Cardiac fibroblast (primary cell): ENCODE measurements at regions not wholly inside any gene's neighbourhood (a gene's known extent, or its start where the extent isn't known, plus 50 kb on each side); places are given as distances from the start of the nearest gene placed in this dataset.

ENCODE experiments used
- DNase-seq, 2 donors: peaks; one replicate each; pipeline versions ENCODE4 v3.0.0 to v3.0.0-alpha.2; 2010; ENCODE audit warnings: low read depth in 2 of 2
- H3K4me3 ChIP-seq, 2 donors: replicated peaks in 1 of 2; 1 replicate in 1 of 2; 2 replicates in 1 of 2; pipeline ENCODE4 v1.5.1; 2011; ENCODE audit warnings: low read depth in 2 of 2, low read length in 2 of 2, mild to moderate bottlenecking in 2 of 2, moderate library complexity in 1 of 2
- TF ChIP-seq, protein P1 (sequence below): IDR thresholded peaks from one replicate; pipeline ENCODE4 v1.5.1; 2011; ENCODE audit warnings: low read depth, mild to moderate bottlenecking, low read length, inconsistent platforms

DNA sequence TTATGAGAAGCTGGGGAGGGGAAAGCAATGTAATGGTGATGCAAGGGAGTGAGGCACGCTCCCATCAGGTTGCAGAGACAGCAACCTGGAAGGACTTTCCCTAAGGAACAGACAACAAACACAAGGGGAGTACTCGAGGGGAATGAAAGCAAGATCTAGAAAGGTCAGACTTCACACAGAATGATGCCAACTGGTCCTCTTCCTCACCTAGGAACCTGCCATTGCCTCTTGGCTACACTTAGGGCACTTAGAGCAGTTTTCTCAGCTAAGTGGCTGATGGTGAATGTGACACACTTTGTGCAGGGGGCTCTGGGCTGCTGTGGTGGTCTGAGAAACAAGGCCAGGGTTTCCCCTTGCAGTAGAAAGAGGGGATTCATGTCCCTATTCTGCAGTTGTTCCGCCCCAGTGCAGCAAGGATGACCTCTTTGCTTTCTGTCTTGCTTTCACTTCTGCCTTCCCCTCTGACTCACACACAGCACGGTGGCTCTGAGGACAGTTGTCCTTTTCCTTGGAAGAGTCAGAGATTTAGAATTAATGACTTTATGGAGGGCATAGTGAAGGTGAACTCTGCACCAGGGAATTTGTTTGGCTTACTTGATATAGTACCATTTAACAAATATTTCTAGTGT, 394.0 kb upstream of the KLF4 start:
- TF ChIP-seq, protein P1, sequence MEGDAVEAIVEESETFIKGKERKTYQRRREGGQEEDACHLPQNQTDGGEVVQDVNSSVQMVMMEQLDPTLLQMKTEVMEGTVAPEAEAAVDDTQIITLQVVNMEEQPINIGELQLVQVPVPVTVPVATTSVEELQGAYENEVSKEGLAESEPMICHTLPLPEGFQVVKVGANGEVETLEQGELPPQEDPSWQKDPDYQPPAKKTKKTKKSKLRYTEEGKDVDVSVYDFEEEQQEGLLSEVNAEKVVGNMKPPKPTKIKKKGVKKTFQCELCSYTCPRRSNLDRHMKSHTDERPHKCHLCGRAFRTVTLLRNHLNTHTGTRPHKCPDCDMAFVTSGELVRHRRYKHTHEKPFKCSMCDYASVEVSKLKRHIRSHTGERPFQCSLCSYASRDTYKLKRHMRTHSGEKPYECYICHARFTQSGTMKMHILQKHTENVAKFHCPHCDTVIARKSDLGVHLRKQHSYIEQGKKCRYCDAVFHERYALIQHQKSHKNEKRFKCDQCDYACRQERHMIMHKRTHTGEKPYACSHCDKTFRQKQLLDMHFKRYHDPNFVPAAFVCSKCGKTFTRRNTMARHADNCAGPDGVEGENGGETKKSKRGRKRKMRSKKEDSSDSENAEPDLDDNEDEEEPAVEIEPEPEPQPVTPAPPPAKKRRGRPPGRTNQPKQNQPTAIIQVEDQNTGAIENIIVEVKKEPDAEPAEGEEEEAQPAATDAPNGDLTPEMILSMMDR: no peak
- H3K4me3 ChIP-seq: no peak overlapping the region
- DNase-seq: no peak

DNA sequence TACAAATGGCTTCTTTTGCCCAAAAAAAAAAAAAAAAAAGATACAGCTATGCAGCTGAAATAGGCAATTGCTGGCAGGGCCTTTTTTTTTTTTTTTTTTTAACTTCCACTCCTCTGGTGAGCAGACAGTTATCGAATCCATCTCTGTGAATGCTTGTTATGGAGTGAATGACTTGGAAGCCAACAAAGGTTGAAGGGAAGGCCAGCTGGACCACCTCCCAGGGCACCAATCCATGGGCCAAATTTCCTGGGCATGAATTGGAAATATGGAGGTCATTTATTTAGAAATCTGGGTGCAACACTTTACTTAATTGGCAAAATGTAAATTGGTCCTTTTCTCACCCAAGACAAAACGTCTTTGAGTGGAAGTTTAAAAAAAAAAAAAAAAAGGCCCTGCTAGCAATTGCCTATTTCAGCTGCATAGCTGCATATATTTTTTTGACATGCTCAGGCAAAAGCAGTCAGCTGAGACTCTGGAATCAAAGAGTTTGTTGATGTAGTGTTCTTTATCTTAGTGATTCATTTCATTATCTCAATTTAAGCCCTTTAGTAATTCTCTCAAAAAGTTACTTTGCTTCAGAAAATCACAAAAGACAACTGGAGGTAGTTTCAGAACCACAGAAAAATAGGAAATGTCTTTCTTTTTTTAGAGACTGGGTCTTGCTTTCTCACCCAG, 392.2 kb upstream of the KLF4 start:
- no peak overlapping the region for H3K4me3 ChIP-seq
- peak in 1 of 2 donors; percentile 65 for DNase-seq
- TF ChIP-seq, protein P1: no peak

DNA sequence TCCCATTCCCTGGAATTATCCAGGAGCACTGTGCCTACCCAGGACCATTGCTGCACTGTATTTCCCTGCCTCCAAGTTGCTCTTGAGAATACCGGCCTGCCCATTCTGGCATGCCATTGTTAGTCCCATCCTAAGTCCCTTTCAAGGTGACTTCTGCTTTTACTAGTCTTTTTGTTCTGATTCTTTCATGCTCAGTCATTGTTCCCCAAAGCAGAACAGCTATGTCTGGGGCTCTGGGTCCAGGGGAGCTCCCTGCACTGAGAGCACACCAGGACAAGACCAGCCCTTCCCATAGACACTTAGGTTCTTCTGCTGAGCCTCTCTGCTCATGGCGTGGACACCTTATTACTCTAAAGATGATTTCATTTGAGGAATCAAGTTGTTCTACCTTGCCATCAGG, 388.9 kb upstream of the KLF4 start:
- TF ChIP-seq, protein P1: no peak
- H3K4me3 ChIP-seq: no peak overlapping the region
- DNase-seq: no peak

GRCh38 chr9:107875571-107875980, 386.0 kb upstream of the KLF4 start:
- no peak overlapping the region for H3K4me3 ChIP-seq
- DNase-seq: no peak
- TF ChIP-seq, protein P1: no peak

DNA sequence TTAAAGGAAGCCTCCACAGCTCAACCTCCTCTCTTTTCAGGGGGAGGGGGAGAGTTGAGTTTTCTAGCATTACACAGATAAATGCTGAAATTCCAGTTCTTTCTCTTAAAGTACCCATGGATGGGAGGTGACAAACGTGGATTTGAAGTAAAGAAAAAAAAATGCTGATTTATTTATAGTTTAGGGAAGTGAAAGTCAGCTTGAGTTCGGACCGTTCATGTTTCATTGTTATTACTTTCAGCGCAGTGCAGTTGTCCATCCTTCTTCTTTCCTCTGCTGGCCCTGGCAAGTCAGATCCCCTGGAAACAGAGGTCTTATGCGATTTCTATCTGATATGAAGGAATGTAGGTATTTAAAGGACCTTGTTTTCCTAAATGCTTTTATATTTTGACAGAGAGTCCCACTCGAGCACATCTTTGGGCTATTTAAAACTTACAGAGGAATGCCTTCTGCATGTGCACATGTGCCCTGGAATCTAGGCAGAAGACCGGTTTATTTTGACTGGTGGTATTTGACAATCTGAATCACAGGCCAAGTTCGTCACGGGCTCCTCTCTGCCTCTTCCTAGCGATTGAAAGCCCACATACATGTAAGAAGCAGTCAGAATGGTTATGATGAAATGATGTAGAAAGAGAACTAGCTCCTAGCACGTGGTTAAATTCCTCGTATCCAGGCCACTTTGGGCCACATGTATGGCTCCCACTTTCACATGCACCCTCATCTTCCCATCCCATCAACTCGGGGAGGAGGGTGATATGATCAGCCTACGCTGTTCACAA, 385.2 kb upstream of the KLF4 start:
- DNase-seq: no peak
- no peak overlapping the region for H3K4me3 ChIP-seq

DNA sequence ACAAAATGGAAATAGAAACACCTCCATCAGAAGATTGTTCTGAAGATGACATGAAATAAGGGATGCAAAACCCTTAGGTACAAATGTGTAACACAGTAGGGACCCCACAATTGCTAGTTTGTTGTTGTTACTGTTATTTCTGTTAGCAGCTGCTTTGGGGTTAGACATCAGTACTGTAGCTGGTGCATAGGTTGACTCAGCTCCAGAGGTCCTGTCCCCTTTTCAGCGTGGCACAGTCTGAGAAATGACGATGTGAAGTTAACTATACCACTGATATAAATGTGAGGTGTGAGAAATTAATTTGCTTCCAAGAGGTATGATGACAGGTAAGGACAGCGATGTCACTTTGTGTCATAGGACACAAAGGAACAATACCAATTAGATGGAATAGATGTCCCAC, 384.6 kb upstream of the KLF4 start:
- H3K4me3 ChIP-seq: no peak overlapping the region
- DNase-seq: no peak
- TF ChIP-seq, protein P1: no peak

More for the DNA sequence above, 385.2 kb upstream of the KLF4 start:
- TF ChIP-seq, protein P1: no peak
